DOHH2 (cell line): ENCODE measurements at regions not wholly inside any gene's neighbourhood (a gene's known extent, or its start where the extent isn't known, plus 50 kb on each side); places are given as distances from the start of the nearest gene placed in this dataset.

Experiments used
- EZH2phosphoT487 ChIP-seq: fragments of 200-600 bp; sonication (generic); IDR thresholded peaks from 2 replicates; pipeline ENCODE4 v1.6.1; 2017; ENCODE audit warnings: borderline replicate concordance, mild to moderate bottlenecking, antibody characterized with exemption, low read length, moderate library complexity, mixed read lengths
- TF ChIP-seq, protein P1 (sequence below): fragments of 200-600 bp; sonication (generic); IDR thresholded peaks from one replicate; pipeline ENCODE4 v1.5.1; 2014; ENCODE audit warnings: antibody characterized with exemption, mild to moderate bottlenecking, low read depth, low read length; ENCODE audit not compliant: poor library complexity, severe bottlenecking

DNA sequence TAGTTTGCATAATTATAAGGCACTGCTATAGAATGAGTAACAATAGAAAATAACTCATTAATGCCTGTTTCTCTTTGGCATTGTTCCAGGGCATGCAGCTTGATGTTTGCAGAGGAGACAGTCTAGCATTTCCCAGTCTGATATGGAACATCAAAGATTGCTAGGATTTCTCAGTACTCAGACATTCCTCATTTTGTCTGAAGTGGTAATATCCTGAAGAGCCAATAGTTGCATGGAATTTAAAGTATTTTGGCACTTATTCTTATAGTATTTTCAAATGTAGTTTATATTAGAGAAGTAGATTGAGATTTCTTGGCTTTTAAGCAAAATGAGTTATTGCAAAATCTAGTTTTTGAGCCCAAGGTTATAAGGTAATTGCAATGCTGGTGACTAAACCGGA lies 337.3 kb upstream of the E2F7 start:
- TF ChIP-seq, protein P1, sequence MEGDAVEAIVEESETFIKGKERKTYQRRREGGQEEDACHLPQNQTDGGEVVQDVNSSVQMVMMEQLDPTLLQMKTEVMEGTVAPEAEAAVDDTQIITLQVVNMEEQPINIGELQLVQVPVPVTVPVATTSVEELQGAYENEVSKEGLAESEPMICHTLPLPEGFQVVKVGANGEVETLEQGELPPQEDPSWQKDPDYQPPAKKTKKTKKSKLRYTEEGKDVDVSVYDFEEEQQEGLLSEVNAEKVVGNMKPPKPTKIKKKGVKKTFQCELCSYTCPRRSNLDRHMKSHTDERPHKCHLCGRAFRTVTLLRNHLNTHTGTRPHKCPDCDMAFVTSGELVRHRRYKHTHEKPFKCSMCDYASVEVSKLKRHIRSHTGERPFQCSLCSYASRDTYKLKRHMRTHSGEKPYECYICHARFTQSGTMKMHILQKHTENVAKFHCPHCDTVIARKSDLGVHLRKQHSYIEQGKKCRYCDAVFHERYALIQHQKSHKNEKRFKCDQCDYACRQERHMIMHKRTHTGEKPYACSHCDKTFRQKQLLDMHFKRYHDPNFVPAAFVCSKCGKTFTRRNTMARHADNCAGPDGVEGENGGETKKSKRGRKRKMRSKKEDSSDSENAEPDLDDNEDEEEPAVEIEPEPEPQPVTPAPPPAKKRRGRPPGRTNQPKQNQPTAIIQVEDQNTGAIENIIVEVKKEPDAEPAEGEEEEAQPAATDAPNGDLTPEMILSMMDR, result no peak
- TF ChIP-seq EZH2phosphoT487, result no peak
